ENCODE measurements at regions not wholly inside any gene's neighbourhood (a gene's known extent, or its start where the extent isn't known, plus 50 kb on each side); places are given as distances from the start of the nearest gene placed in this dataset.
"Not testable (repeated sequence)": the region's sequence is repeated elsewhere in the genome, so short reads cannot be mapped to it uniquely, and the experiment has no call there.

- FAIRE-seq, result no peak
These were observed 202.5 kb upstream of the AHR start for GRCh38 chr7:17095931-17096330.

DNA sequence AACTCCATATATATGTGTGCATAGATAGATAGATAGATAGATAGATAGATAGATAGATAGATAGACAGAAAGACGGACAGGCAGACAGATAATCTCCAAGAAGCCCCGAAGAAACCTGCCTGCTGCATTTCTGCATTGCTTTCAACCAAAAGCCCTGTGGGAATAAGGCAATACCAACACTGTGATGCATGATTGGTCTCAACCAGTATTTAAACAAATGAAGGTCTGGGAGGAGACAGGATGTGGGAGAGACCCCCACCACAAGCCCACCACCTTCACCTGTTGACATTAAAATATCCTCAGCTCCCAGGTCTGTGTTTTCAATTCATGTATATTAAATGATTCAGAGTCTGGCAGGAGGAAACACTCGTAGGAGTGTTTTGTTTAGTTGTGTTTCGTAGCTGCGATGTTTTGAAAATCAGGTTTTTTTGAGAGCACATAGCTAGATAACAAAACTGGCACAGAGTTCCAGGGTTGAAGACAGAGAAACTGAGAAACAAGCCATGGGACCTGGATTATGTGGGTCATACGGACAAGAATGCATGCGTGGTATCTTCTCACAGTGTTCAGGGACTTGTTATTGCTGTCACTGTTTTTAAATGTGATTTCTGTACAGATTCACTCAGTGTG is 200.7 kb upstream of the AHR start:
- FAIRE-seq, result no peak

- FAIRE-seq, result no peak
These were observed 199.9 kb upstream of the AHR start for GRCh38 chr7:17098515-17098914.

DNA sequence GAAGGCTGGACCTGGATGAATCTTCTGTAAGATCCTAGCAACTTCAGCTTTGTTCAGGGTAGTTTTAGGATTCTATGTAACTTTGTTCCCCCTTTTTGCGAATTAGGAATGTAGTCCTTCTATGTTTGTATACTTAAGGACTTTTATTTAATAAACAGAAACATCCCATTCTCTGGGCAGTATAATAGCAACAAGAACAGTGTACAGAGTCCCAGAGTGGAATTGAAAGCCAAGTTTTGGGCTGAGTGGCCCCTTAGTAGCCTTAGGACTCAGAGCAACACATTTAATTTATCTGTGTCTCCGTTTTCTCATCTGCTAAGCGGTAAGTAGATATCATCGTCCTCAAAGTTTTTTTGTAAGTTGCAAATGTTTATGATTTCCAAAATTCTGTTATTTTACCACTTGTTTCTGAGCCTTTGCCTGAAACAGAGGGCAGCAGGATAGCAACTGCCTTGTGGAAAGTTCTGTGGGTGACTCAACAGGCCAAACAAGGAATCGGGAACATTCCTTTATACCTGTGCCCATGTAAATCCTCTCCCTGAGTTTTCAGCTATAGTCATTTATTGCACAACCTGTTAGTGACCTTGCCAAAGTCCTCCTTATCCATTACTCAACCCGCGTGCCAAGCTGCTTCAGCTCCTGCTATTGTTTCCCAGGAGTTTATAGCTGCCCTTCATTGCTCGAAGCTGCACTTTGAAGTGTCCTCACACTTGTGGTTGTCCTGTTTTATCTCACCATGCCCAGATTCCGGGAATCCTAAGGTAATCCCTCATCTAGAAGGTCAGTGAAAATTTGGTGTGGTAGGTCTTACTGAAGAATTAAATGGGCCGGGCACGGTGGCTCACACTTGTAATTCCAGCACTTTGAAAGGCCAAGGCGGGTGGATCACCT is 199.1 kb upstream of the AHR start:
- no peak for FAIRE-seq

GRCh38 chr7:17099974-17100509 is 198.4 kb upstream of the AHR start:
- FAIRE-seq, result not testable (repeated sequence)

GRCh38 chr7:17101207-17101696 is 197.2 kb upstream of the AHR start:
- FAIRE-seq, result no peak

DNA sequence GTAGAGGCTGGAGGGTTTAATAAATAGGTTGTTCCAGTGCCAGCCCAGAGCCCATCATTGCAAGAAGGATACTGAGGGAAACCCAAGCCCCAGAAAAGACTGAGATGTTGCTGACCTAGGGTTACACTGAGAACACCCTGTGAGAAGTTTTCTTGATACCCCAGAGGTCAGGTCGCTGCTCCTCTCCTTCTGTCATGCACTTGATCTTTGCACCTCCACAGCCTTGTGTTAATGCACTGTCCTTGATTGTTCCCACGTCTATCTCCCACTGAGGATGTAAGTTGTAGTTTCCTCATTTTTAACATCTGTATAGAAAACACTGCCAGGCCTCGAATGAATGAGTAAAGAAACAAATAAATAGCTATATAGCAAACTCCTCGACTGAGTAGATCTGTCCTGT is 195.3 kb upstream of the AHR start:
- no peak for FAIRE-seq

DNA sequence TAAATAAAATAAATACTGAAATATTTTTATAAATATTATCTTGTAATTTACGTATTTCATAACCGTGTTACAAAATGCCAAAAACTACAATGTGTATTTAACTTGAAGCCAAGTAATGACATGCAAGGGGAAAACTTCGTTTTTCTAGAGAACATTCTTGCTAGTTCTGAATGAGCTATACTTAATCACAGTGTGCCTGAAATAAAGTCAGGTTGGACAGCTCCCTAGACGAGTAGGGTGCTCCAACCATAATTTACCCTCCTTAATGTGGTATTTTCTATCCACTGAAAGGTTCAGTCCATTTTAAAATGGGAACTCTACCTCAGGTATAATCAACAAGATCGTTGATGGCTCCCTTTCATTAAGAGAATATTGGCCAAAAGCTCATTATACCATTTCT is 194.5 kb upstream of the AHR start:
- peak; percentile 11 for FAIRE-seq

DNA sequence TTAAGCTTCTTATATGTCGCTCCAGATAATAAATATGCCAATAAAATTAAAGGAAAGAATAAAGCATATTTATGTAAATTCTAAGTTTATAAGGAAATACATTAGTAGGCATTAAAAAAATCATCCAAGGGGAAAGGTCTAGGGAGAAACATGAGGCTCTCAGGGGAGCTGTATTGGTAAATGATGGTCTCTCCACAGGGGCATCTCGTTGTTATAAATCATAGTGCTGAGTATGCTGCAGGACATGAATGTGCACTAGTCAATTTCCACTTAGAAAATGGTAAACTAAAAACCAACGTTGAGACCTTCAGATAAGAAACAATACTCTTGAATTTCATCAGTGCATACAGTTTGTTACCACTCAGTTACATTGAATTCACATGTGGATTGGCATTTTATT is 194.0 kb upstream of the AHR start:
- FAIRE-seq, result no peak

DNA sequence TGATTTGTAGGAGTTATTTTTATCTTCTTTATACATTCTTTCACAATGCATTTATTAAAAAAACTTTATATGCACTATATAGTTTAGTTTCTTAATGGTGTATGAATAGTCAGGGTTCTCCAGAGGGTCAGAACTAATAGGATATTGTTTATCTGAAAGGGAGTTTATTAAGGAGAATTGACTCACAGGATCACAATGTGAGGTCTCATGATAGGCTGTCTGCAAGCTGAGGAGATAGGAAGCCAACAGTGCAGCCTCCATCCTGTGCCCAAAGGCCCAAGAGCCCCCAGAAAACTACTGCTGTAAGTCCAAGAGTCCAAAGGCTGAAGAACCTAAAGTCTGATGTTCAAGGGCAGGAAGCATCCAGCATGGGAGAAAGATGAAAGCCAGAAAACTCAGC is 192.8 kb upstream of the AHR start:
- FAIRE-seq, result no peak

- FAIRE-seq, result no peak
These were observed 190.3 kb upstream of the AHR start for GRCh38 chr7:17108049-17108584.

- FAIRE-seq, result no peak
These were observed 189.4 kb upstream of the AHR start for GRCh38 chr7:17109020-17109419.

GRCh38 chr7:17113770-17114169 is 184.7 kb upstream of the AHR start:
- FAIRE-seq, result not testable (repeated sequence)

DNA sequence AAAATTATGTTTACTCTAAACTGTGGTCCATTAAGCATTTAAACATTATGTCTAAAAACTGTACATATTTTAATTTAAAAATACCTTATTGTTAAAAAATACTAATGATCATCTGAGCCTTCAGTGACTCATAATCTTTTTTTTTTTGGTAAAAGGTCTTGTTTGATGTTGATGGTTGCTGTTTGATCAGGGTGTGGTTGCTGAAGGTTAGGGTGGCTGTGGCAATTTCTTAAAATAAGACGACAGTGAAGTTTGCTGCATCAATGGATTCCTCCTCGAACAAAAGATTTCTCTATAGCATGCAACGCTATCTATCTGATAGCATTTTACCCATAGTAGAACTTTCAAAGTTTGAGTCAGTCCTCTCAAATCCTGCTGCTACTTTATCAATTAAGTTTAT is 180.0 kb upstream of the AHR start:
- no peak for FAIRE-seq

DNA sequence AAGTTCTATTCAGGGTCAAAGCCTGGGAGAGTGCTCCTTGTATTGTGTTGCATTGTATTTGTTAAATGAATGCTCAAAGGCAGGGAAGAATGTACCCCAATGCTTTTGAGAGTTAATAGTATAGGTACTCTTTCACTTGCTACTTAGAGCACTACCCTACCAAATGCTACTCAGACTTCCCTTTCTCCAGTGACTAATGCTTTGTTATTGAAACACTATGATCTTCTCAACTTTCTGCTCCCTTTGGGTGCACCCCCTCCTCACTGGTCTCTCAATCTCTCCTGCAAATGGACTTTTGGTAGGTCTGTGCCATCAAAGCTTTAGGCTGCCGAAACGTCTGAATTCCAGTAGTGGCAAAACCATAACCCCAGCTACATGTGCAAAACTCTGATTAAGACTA is 177.7 kb upstream of the AHR start:
- no peak for FAIRE-seq

- no peak for FAIRE-seq
These were observed 176.8 kb upstream of the AHR start for GRCh38 chr7:17121671-17122070.

DNA sequence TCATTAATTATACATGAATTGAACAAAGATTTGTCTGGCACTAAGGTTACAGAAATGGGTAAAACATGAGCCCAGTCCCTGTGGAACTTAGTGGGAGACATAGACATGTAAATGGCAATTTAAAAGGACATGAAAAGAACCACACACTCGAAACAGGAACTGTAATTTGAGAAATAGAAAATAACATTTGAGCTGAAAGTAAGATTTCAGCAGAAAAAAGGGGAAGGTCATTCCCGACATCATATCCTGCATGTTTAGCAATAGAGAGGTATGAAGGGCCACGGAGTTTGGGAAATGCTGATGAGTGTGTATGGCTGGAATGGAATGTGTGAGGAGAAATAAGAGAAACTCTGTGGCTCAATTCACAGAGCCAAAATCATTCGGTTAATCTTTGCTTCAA is 175.4 kb upstream of the AHR start:
- no peak for FAIRE-seq

GRCh38 chr7:17126413-17127268 is 171.8 kb upstream of the AHR start:
- no peak for FAIRE-seq

DNA sequence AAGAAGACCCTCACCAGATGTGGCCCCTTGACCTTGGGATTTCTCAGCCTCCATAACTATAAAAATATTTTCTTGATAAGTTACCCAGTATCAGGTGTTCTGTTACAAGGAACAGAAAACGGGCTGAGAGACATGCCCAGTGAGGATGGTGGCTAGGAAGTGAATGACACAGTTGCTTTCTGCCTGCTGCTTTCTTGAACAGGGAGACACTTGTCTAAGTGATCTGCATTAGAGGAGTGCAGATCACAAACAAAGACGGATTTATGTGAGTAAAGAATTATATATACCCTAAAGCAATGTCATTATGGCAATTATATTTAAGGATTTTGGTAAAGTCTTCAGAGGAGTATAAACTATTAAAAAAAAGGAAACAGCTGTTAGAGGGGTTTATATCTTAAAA is 169.2 kb upstream of the AHR start:
- FAIRE-seq, result no peak

DNA sequence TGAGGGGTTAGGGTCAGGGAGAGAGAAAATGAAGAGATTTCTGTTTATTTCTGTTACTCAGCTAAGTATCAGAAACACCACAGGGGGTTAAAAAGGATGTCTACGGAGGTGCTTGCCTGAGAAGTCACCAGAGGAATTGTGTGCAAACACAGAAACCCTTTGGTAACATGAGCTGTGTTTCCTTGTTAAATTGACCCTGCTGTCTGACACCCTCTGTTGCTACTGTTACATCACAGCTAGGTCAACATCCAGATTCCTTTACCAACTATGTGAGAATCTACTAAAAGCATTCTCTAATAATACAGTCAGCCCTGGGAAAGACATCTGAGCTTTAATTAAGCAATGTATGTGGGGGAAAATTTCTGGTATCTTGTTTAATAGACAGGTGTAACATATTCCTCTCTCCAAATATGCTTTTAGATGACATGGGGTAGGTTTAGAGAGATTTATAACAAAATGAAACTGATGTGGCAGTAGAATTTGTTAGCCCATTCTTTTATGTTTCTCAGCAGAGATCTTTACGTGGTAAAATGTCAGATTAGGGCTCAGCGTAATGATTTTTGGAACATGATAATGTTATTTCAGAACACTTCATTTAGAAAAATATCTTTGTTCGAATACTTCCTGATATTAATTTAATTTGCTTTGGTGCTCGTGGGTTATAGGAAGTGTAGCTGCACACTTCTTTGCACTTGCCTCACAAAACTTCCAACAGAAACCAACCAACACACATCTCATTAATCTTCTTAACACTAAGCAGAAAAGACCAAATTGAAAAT is 168.0 kb upstream of the AHR start:
- FAIRE-seq, result no peak

GRCh38 chr7:17131060-17131345 is 167.4 kb upstream of the AHR start:
- no peak for FAIRE-seq

DNA sequence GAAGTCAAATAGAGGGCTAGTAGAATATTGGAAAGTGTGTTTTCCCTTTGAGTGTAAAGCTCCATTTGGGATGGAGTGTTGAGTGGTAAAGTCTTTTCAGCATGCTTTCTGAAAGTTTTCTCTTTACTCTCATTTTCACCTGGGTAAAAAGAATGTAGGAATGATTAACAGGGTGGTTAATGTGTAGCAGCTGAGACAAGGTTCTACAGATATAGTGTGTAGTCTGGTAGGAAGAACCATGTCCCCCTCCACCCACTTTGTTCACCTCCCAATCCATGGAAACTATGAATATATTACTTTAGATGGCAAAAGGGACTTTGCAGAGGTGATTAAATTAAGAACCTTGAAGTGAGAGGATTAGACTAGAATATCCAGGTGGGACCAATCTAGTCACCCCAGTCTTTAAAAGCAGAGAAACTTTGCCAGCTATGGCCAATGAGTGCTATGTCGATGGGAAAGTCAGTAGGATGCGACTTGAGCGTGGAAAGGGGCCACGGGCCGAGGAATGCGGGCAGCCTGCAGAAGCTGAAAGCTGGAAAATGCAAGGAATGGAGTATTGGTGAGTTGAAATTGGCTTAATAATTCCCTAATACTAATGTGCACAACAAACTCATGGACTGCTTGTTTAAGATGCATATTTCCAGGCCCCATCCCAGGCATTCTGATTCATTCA is 166.3 kb upstream of the AHR start:
- FAIRE-seq, result no peak

All from G401.6 (cell line).